ENCODE measurements at regions not wholly inside any gene's neighbourhood (a gene's known extent, or its start where the extent isn't known, plus 50 kb on each side); places are given as distances from the start of the nearest gene placed in this dataset.

DNA sequence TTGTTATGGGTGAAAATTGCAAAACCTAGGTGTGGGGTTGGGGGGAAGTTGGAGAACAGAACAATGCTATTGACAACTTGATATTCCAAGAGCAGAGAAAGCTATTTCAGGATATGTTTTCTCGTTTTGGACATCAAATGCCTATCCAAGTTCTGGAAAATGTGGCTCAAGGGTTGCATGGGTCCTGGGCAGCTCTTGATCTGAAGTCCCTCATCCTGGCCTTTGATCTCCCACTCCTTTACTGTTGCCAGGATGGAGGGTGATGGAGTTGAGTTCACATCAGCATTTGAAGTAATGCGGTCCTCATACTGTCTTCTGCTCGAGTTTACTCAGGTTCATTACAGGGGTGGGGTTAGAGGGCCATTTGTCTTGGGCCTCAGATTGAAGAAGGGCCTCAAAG lies 76.9 kb upstream of the RPS23 start:
- TF ChIP-seq, protein P1, sequence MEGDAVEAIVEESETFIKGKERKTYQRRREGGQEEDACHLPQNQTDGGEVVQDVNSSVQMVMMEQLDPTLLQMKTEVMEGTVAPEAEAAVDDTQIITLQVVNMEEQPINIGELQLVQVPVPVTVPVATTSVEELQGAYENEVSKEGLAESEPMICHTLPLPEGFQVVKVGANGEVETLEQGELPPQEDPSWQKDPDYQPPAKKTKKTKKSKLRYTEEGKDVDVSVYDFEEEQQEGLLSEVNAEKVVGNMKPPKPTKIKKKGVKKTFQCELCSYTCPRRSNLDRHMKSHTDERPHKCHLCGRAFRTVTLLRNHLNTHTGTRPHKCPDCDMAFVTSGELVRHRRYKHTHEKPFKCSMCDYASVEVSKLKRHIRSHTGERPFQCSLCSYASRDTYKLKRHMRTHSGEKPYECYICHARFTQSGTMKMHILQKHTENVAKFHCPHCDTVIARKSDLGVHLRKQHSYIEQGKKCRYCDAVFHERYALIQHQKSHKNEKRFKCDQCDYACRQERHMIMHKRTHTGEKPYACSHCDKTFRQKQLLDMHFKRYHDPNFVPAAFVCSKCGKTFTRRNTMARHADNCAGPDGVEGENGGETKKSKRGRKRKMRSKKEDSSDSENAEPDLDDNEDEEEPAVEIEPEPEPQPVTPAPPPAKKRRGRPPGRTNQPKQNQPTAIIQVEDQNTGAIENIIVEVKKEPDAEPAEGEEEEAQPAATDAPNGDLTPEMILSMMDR (IDR thresholded peaks at IDR 0.05; ENCODE audit: insufficient read depth, missing control alignments): no peak
- no peak for FAIRE-seq

DNA sequence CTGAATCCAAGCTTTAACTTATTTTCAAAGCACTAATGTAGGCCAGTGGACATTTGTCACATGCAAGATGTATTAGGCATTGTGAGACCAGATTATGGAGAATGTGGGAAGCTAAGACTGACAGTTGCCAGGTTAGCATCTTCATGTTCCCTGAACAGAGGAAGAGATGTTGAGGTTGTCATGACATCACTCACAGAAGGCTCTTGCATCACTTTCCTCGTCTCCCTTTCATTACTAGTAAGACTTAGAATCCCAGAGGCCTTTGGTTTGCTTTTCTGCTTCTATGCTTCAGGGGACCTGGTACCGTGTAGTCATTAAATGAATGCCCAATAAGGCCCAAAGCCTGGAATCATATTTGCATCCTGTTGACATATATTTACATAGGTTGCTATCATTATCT lies 76.4 kb upstream of the RPS23 start:
- DNase-seq (ENCODE audit: insufficient read length, low spot score): no peak
- TF ChIP-seq, protein P1 (IDR thresholded peaks at IDR 0.05; ENCODE audit: insufficient read depth, missing control alignments): no peak
- FAIRE-seq: no peak

More for the DNA sequence above, 76.9 kb upstream of the RPS23 start:
- DNase-seq (ENCODE audit: insufficient read length, low spot score): no peak

DNA sequence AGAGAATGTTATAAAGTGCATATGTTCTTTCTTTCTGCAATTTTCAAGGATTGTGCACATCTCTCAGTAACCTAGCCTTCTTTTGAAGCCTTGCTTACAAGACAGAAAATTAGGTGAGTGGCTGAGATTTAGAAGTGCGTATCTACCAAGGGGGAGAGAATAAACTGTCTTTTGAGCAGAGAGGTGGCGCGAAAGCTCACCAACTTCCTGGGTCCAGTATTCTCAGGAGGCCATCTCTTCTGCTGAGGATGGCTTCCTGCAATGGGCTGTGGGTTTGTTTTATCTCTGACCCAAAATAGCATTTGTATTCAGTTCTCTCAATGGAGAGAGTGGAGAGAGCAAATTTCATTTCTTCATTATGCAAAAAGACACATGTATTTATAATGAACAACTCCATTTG lies 75.4 kb upstream of the RPS23 start:
- FAIRE-seq (no peak), DNase-seq (ENCODE audit: insufficient read length, low spot score) (no peak)
- TF ChIP-seq, protein P1 (IDR thresholded peaks at IDR 0.05; ENCODE audit: insufficient read depth, missing control alignments): no peak

DNA sequence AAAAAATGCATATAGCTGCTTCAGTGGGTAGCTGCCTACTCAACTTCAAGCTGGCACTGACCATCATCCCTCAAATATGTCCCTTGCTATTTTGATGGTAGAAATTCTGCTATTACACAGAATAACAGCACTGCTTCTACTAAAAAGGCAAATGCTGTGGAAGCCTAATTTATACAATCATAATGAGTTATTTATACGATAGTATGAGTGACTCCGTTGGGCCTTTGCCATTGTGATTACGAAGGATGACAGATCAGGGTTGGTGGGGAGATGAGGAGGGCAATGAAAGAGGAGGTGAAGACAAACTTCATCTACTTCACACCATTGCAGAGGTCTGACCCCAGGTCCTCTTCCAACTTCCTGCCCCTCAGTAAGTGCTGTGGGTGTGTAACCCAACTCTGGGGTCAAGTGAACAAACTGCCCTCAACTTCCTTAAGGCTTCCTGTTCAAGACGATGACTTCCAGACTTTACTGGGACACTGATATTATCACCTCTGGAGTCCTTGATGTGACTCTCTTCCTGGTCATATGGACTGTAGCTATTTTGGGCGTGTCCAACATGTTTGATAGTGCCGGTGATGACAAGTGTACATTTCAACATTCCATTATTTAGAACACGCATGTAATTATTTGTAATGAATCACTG lies 74.1 kb upstream of the RPS23 start:
- DNase-seq (ENCODE audit: insufficient read length, low spot score) (no peak), FAIRE-seq (no peak)
- TF ChIP-seq, protein P1 (IDR thresholded peaks at IDR 0.05; ENCODE audit: insufficient read depth, missing control alignments): no peak

DNA sequence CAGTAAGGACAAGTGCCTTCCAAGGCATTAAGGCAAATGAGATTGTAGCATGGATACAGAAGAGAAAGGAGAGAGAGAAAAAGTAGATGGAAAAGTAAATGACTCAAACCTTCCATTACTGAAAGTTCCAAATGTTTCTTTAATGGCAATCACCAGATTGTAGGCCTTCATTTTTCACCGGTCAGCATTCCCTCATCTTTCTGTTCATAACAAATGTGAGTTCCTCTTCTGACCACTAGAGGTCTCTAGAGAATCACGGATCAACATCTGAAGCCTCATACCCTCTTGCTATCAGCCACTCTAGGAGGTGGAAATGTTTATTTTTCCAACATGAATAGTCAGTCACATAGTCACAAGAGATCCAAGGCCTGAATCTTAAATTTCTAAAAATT lies 73.6 kb upstream of the RPS23 start:
- FAIRE-seq: peak; percentile 77
- DNase-seq (ENCODE audit: insufficient read length, low spot score): peak; percentile 21
- TF ChIP-seq, protein P1 (IDR thresholded peaks at IDR 0.05; ENCODE audit: insufficient read depth, missing control alignments): peak; percentile 72

DNA sequence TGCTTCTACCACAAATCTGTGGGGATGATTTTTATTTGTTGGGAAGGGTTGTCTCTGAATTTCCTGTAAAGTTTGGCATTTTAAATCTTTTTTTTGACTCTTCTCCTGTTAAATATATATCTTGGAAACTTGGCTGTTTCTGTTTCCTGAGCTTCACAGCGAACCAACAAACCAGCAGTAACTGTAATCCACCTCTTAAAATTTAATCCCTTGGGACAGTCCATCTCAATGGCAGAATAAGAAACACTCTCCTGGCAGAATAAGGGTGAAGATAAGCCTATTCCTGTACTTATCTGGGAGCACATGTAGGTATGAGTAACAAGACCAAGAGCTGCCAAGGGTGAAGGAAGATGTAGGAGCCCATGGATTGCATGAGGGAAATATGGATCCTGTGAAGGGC lies 73.1 kb upstream of the RPS23 start:
- TF ChIP-seq, protein P1 (IDR thresholded peaks at IDR 0.05; ENCODE audit: insufficient read depth, missing control alignments): no peak
- no peak for FAIRE-seq
- no peak for DNase-seq (ENCODE audit: insufficient read length, low spot score)

DNA sequence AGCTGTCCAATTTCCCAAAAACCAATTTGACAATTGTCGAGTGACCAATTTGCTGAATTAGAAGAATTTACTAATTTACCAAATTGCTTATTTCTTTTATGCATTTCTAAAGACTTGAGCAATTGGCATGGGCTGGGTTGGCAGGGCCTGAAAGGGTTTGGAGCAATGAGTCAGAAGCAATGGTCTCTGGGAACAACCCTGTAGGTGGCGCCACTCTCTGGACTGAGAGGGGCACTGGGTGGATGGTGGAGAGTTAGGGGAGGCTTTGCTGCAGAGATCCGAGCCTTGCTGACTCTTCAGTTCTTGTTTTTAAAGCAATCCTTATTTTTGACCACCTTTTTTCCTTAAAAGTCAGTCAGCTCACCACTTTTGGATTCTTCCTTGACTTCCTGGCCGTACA lies 71.5 kb upstream of the RPS23 start:
- TF ChIP-seq, protein P1 (IDR thresholded peaks at IDR 0.05; ENCODE audit: insufficient read depth, missing control alignments): peak; percentile 36
- FAIRE-seq (no peak), DNase-seq (ENCODE audit: insufficient read length, low spot score) (no peak)
